ENCODE measurements at regions not wholly inside any gene's neighbourhood (a gene's known extent, or its start where the extent isn't known, plus 50 kb on each side); places are given as distances from the start of the nearest gene placed in this dataset.

GRCh38 chr1:192937128-192937527 is 122.0 kb downstream of the UCHL5 start (continued):
- TF ChIP-seq CUX1 (IDR thresholded peaks at IDR 0.05; ENCODE audit: insufficient replicate concordance, low read depth, low read length) (no peak), STAT1 (conservative IDR thresholded peaks at IDR 0.05) (no peak)

- no peak overlapping the region for H2AFZ ChIP-seq (ENCODE audit: control insufficient read depth, low read depth, low read length)
- H4K20me1 ChIP-seq (ENCODE audit: control insufficient read depth, insufficient read depth): no peaks in the 10 kb centered on the region
- 93% methylated on average over 2 of the region's 2 CpGs for WGBS (ENCODE audit: insufficient coverage, insufficient replicate concordance, low lambda C conversion rate, missing lambda C conversion rate)
- DNase-seq (ENCODE audit: low read depth, low spot score) (no peak), ATAC-seq (no peak), FAIRE-seq (no peak)
- H3K27me3 ChIP-seq (replicated peaks in 1 of 2; ENCODE audit: control insufficient read depth in 2 of 2, insufficient read depth in 2 of 2, low read length in 1 of 2): no peaks in the 10 kb centered on the region
- no peaks in the 10 kb centered on the region; the same call in 1 of the 2 replicates for H3K4me1 ChIP-seq (ENCODE audit: control insufficient read depth, insufficient read depth, low read length)
- no TSS peak for BruUV-seq (replicated peaks)
- no peak overlapping the region for H3K4me3 ChIP-seq
- H3K4me2 ChIP-seq (ENCODE audit: control insufficient read depth, insufficient read depth): no peak overlapping the region
- no peaks in the 10 kb centered on the region for H3K79me2 ChIP-seq (ENCODE audit: control insufficient read depth, insufficient read depth, low read length)
- RAD21 ChIA-PET (ENCODE audit: unreplicated experiment): no interaction called here
- H3K27ac ChIP-seq (ENCODE audit: control insufficient read depth, insufficient read depth): no peak overlapping the region
- POLR2A ChIA-PET: no interaction called here
- SMC1A ChIA-PET (ENCODE audit: uncharacterized antibody, unreplicated experiment): interaction anchor here (0.6 to 1.0 kb wide), 4 partner anchors 8 to 878 kb away, joined by 3 read pairs; no protein-coding TSS in a partner anchor
- H3K36me3 ChIP-seq (ENCODE audit: control insufficient read depth in 2 of 2, insufficient read depth in 2 of 2, low read length in 1 of 2): no peaks in the 10 kb centered on the region
- in situ Hi-C loops (cut with MboI): no loop called here
- CTCF ChIA-PET: interaction anchor here (0.6 to 1.2 kb wide), 3 partner anchors 12 to 737 kb away, joined by 3 to 4 read pairs (median 4); no protein-coding TSS in a partner anchor
- intact Hi-C loops (cut with micrococcal nuclease; ENCODE audit: unreplicated experiment): no loop called here
- no peaks in the 10 kb centered on the region for H3K9me3 ChIP-seq (replicated peaks; ENCODE audit: control insufficient read depth, insufficient read depth, low read length)
- H3K9ac ChIP-seq (ENCODE audit: control insufficient read depth, insufficient read depth, low read length): no peak overlapping the region
- TF ChIP-seq BRCA1 (IDR thresholded peaks at IDR 0.05; ENCODE audit: low read depth, low read length) (no peak), IRF4 (IDR thresholded peaks at IDR 0.05; ENCODE audit: low read depth, low read length) (no peak), DPF2 (IDR thresholded peaks at IDR 0.05) (no peak), ZBTB4 (CRISPR knock-in tag; IDR thresholded peaks at IDR 0.05) (no peak), USF1 (IDR thresholded peaks at IDR 0.05; ENCODE audit: borderline replicate concordance, extremely low read length, insufficient read depth, low read depth, low read length) (no peak), PML (IDR thresholded peaks at IDR 0.05; ENCODE audit: low read length) (no peak), SMARCA5 (IDR thresholded peaks at IDR 0.05) (no peak), PBX3 (IDR thresholded peaks at IDR 0.05; ENCODE audit: insufficient replicate concordance, low read depth, low read length) (no peak), HCFC1 (IDR thresholded peaks at IDR 0.05; ENCODE audit: low read length) (no peak), ZNF622 (IDR thresholded peaks at IDR 0.05) (no peak), PAX5 (IDR thresholded peaks at IDR 0.05; ENCODE audit: borderline replicate concordance, low read depth, low read length) (no peak), SIN3A (IDR thresholded peaks at IDR 0.05; ENCODE audit: low read depth, low read length) (no peak)
Observed at GRCh38 chr1:192939440-192939839, 119.7 kb downstream of the UCHL5 start.

Data from GM12878 (cell line).